OCI-LY7 (cell line): ENCODE measurements at regions not wholly inside any gene's neighbourhood (a gene's known extent, or its start where the extent isn't known, plus 50 kb on each side); places are given as distances from the start of the nearest gene placed in this dataset.

Experiments
- BruUV-seq: library from RNA; stranded (reverse); fragments of 400-500 nt; replicated peaks from 2 replicates; lab custom pipeline; 2021; lab: Mats Ljungman, UMichigan
- CTCF ChIA-PET: fragments of 300-600 bp; sonication (Branson Sonifier 250); formaldehyde crosslinking; loops from one replicate; lab custom pipeline; 2022; ENCODE audit warnings: antibody characterized with exemption; ENCODE audit not compliant: unreplicated experiment; lab: Charles Lee
- POLR2A ChIA-PET: fragments of 300-600 bp; sonication (Branson Sonifier 250); formaldehyde crosslinking; loops from one replicate; lab custom pipeline; 2022; ENCODE audit warnings: antibody characterized with exemption; lab: Charles Lee
- DNase-seq: peaks from one replicate; pipeline ENCODE4 v3.0.0-alpha.2; 2015; ENCODE audit warnings: low spot score
- H2AFZ ChIP-seq: fragments of 200-600 bp; sonication (generic), shearing (Covaris generic); 2 replicates; pipeline ENCODE4 v1.6.1; 2014; ENCODE audit warnings: mild to moderate bottlenecking, antibody characterized with exemption, low read length, moderate library complexity
- H3K27ac ChIP-seq: fragments of 200-600 bp; sonication (generic); 2 replicates; pipeline ENCODE4 v1.5.1; 2014; ENCODE audit warnings: mixed run types, low read depth, mild to moderate bottlenecking, moderate library complexity, low read length, inconsistent platforms; ENCODE audit not compliant: poor library complexity, severe bottlenecking
- H3K36me3 ChIP-seq: fragments of 200-600 bp; sonication (generic); 2 replicates; pipeline ENCODE4 v1.6.1; 2014; ENCODE audit warnings: mild to moderate bottlenecking, antibody characterized with exemption, low read length, moderate library complexity, mixed read lengths; ENCODE audit not compliant: insufficient read depth
- H3K4me1 ChIP-seq: fragments of 200-600 bp; sonication (generic); 2 replicates; pipeline ENCODE4 v1.5.1; 2014; ENCODE audit warnings: mild to moderate bottlenecking, low read length; ENCODE audit not compliant: insufficient read depth, poor library complexity, severe bottlenecking
- H3K4me2 ChIP-seq: fragments of 200-600 bp; sonication (generic); 2 replicates; pipeline ENCODE4 v1.6.1; 2014; ENCODE audit warnings: mild to moderate bottlenecking, low read length
- H3K4me3 ChIP-seq: fragments of 200-600 bp; sonication (generic); 2 replicates; pipeline ENCODE4 v1.5.1; 2014; ENCODE audit warnings: mild to moderate bottlenecking, low read depth, low read length; ENCODE audit not compliant: poor library complexity, severe bottlenecking
- H3K79me2 ChIP-seq: fragments of 200-600 bp; sonication (generic); 2 replicates; pipeline ENCODE4 v1.6.1; 2016; ENCODE audit warnings: low read depth, mild to moderate bottlenecking, low read length, moderate library complexity, mixed read lengths; ENCODE audit not compliant: insufficient read depth
- H3K9me2 ChIP-seq: fragments of 200-600 bp; sonication (generic); 2 replicates; pipeline ENCODE4 v1.6.1; 2016; ENCODE audit warnings: mild to moderate bottlenecking, low read length, mixed read lengths; ENCODE audit not compliant: insufficient read depth
- H3K9me3 ChIP-seq: fragments of 200-600 bp; sonication (generic); 2 replicates; pipeline ENCODE4 v1.6.1; 2014; ENCODE audit warnings: mild to moderate bottlenecking, mixed run types, low read length, mixed read lengths
- H4K20me1 ChIP-seq: fragments of 200-600 bp; sonication (generic); 2 replicates; pipeline ENCODE4 v1.6.1; 2014; ENCODE audit warnings: mild to moderate bottlenecking, antibody characterized with exemption, low read length, moderate library complexity, mixed read lengths; ENCODE audit not compliant: insufficient read depth
- EZH2phosphoT487 ChIP-seq: fragments of 200-600 bp; sonication (generic); IDR thresholded peaks from 2 replicates; pipeline ENCODE4 v1.6.1; 2018; ENCODE audit warnings: low read depth, borderline replicate concordance, mild to moderate bottlenecking, mixed run types, antibody characterized with exemption, low read length, moderate library complexity, mixed read lengths
- intact Hi-C: fragments of 100-400 bp; cut with micrococcal nuclease; formaldehyde crosslinking; loops from one replicate; pipeline ENCODE4 v1.10.0; 2022; ENCODE audit not compliant: unreplicated experiment
- TF ChIP-seq, protein P1 (sequence below): fragments of 200-600 bp; sonication (generic); conservative IDR thresholded peaks from 2 replicates; pipeline ENCODE4 v1.5.1; 2014; ENCODE audit warnings: mild to moderate bottlenecking, antibody characterized with exemption, low read length, moderate library complexity, mixed read lengths

DNA sequence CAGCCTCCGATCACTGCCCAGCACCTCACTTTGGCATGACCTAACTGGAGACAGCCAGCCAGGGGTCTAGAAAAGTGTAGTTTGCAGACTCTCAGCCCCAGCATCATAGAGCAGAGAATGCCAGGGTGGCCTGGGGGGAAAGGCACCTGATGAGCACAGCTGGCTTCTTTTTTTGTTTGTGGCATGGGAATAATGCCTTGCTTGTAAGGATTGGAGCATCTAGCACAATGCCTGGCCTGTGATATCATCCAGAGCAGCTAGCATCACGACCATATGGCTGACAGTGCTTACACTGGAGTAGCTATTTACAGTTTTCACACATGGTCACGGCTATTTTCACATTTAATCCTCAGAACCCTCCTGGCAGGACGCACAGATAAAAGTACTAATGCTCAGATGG lies 594.8 kb upstream of the B3GAT1 start:
- Histone ChIP-seq H3K4me1 (no peaks in the 10 kb centered on the region), H3K4me3 (no peak overlapping the region), H4K20me1 (no peaks in the 10 kb centered on the region), H3K36me3 (no peaks in the 10 kb centered on the region), H3K4me2 (no peak overlapping the region), H3K9me3 (no peaks in the 10 kb centered on the region), H3K27ac (no peak overlapping the region), H3K79me2 (no peaks in the 10 kb centered on the region), H3K9me2 (no peaks in the 10 kb centered on the region), H2AFZ (no peak overlapping the region)
- no peak for DNase-seq
- POLR2A ChIA-PET = no interaction called here
- CTCF ChIA-PET = no interaction called here
- intact Hi-C loops = no loop called here
- TF ChIP-seq EZH2phosphoT487 = no peak
- TF ChIP-seq, protein P1, sequence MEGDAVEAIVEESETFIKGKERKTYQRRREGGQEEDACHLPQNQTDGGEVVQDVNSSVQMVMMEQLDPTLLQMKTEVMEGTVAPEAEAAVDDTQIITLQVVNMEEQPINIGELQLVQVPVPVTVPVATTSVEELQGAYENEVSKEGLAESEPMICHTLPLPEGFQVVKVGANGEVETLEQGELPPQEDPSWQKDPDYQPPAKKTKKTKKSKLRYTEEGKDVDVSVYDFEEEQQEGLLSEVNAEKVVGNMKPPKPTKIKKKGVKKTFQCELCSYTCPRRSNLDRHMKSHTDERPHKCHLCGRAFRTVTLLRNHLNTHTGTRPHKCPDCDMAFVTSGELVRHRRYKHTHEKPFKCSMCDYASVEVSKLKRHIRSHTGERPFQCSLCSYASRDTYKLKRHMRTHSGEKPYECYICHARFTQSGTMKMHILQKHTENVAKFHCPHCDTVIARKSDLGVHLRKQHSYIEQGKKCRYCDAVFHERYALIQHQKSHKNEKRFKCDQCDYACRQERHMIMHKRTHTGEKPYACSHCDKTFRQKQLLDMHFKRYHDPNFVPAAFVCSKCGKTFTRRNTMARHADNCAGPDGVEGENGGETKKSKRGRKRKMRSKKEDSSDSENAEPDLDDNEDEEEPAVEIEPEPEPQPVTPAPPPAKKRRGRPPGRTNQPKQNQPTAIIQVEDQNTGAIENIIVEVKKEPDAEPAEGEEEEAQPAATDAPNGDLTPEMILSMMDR = no peak
- BruUV-seq = no TSS peak

DNA sequence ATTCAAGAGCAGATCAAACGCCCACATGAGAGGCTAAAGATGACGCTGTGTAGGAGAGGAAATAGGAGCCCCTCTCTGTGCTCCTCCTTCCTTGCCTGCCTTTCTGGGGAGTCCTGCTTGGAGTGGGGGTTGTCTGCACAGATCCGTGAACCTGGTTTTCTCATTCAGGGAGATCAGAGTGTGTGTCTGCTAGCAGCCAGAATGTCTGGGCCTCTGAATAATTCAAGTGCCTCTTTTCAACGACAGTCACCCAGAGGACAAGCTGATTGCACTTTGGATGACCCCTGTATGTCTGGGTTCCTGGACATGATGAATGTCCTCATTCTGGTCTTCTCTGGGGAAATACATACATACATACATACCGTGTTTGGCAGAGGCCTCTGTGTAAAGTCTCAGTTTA lies 592.5 kb upstream of the B3GAT1 start:
- H3K9me2 ChIP-seq = no peaks in the 10 kb centered on the region
- POLR2A ChIA-PET = no interaction called here
- H3K27ac ChIP-seq = no peak overlapping the region
- H4K20me1 ChIP-seq = no peaks in the 10 kb centered on the region
- H3K36me3 ChIP-seq = no peaks in the 10 kb centered on the region
- no peak overlapping the region for H3K4me3 ChIP-seq
- no TSS peak for BruUV-seq
- intact Hi-C loops = no loop called here
- no peaks in the 10 kb centered on the region for H3K9me3 ChIP-seq
- no peak overlapping the region for H3K4me2 ChIP-seq
- no peaks in the 10 kb centered on the region for H3K79me2 ChIP-seq
- CTCF ChIA-PET = no interaction called here
- H2AFZ ChIP-seq = no peak overlapping the region
- TF ChIP-seq, protein P1 = no peak
- TF ChIP-seq EZH2phosphoT487 = no peak
- DNase-seq = no peak
- H3K4me1 ChIP-seq = no peaks in the 10 kb centered on the region

DNA sequence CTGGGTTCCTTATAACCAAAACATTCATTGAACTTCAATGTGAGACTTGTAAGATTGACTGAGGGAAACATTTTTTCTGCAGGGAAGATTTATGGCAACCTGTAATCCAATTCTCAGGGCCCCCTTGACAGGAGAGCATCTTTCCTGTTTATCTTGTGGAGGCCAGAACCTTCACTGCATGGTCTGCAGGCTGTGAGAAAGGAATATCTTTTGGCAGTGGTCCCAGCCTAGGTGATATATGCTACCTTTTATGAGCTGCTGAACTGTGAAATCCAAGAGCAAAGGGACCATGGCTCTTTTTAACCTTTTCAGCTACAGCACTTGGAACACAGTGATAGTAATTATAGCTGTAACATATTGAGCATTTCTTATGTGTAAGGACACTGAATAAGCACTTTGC lies 590.2 kb upstream of the B3GAT1 start:
- Histone ChIP-seq H3K36me3 (no peaks in the 10 kb centered on the region), H3K79me2 (no peaks in the 10 kb centered on the region), H3K9me2 (no peaks in the 10 kb centered on the region), H3K4me3 (no peak overlapping the region), H3K27ac (no peak overlapping the region), H3K4me2 (no peak overlapping the region), H2AFZ (no peak overlapping the region), H3K4me1 (no peaks in the 10 kb centered on the region), H3K9me3 (no peaks in the 10 kb centered on the region), H4K20me1 (no peaks in the 10 kb centered on the region)
- ChIA-PET CTCF (no interaction called here), POLR2A (interaction anchor here (0.8 kb wide), 1 partner anchor 10 kb away, joined by 3 read pairs; no protein-coding TSS in a partner anchor)
- no peak for DNase-seq
- TF ChIP-seq, protein P1 = no peak
- TF ChIP-seq EZH2phosphoT487 = no peak
- intact Hi-C loops = no loop called here
- BruUV-seq = no TSS peak
